Natural killer cell (primary cell): ENCODE measurements at regions not wholly inside any gene's neighbourhood (a gene's known extent, or its start where the extent isn't known, plus 50 kb on each side); places are given as distances from the start of the nearest gene placed in this dataset.

ENCODE experiments used
- ATAC-seq, 3 donors: fragments of 150-1000 bp in 2 of 3; fragments of 200-7000 bp in 1 of 3; cut with Tn5 transposase; 1 replicate in 1 of 3; 2 replicates in 2 of 3; pipeline ENCODE4 v1.10.0; 2021; ENCODE audit warnings: mild to moderate bottlenecking in 2 of 3, moderate library complexity in 2 of 3
- DNase-seq, 2 donors: peaks; one replicate each; pipeline versions ENCODE4 v3.0.0 to v3.0.0-alpha.2; 2013 to 2021; ENCODE audit warnings: mixed read lengths in 1 of 2
- H3K27ac ChIP-seq: one replicate; pipeline ENCODE4 v1.5.1; 2013; ENCODE audit warnings: mild to moderate bottlenecking, low read length
- H3K27me3 ChIP-seq: one replicate; pipeline ENCODE4 v1.6.1; 2013; ENCODE audit warnings: low read length; ENCODE audit not compliant: control insufficient read depth, insufficient read depth
- H3K36me3 ChIP-seq: one replicate; pipeline ENCODE4 v1.6.1; 2013; ENCODE audit warnings: low read length; ENCODE audit not compliant: control insufficient read depth, insufficient read depth
- H3K4me1 ChIP-seq: one replicate; pipeline ENCODE4 v1.6.1; 2013; ENCODE audit warnings: low read length; ENCODE audit not compliant: control insufficient read depth, insufficient read depth
- H3K4me3 ChIP-seq: one replicate; pipeline ENCODE4 v1.5.1; 2013; ENCODE audit warnings: low read length
- H3K9me3 ChIP-seq: one replicate; pipeline ENCODE4 v1.6.1; 2013; ENCODE audit warnings: low read length; ENCODE audit not compliant: control insufficient read depth, insufficient read depth
- H3K27ac Mint-ChIP-seq, 2 donors: one replicate each; pipeline ENCODE4 v1.8.0; 2022; ENCODE audit warnings: mild to moderate bottlenecking in 2 of 2, mixed read lengths in 2 of 2, moderate library complexity in 1 of 2
- H3K27me3 Mint-ChIP-seq, 2 donors: one replicate each; pipeline ENCODE4 v1.8.0; 2022; ENCODE audit warnings: low read depth in 2 of 2, mixed read lengths in 2 of 2
- H3K36me3 Mint-ChIP-seq: one replicate; pipeline ENCODE4 v1.8.0; 2022; ENCODE audit warnings: mixed read lengths
- H3K4me1 Mint-ChIP-seq, 2 donors: one replicate each; pipeline ENCODE4 v1.8.0; 2022; ENCODE audit warnings: mixed read lengths in 2 of 2
- H3K4me3 Mint-ChIP-seq: one replicate; pipeline ENCODE4 v1.8.0; 2022; ENCODE audit warnings: mild to moderate bottlenecking, moderate library complexity, mixed read lengths
- H3K9me3 Mint-ChIP-seq, 2 donors: one replicate each; pipeline ENCODE4 v1.8.0; 2022; ENCODE audit warnings: mixed read lengths in 2 of 2
- CTCF ChIP-seq: fragments of 200-600 bp; IDR thresholded peaks from one replicate; pipeline ENCODE4 v1.8.0; 2022; ENCODE audit warnings: antibody characterized with exemption
- WGBS: methylation state at CpG from one replicate; pipeline ENCODE4 v1.1.7; 2013; ENCODE audit warnings: missing lambda C conversion rate; ENCODE audit not compliant: insufficient coverage; 5-methylcytosine and 5-hydroxymethylcytosine counted together
- intact Hi-C: fragments of 100-400 bp; cut with micrococcal nuclease; formaldehyde crosslinking; loops from one replicate; pipeline ENCODE4 v1.14.2; 2022

GRCh38 chr2:4381049-4381448, 677.7 kb downstream of the DCDC2C start:
- H3K9me3 Mint-ChIP-seq: peaks cover 9 to 10% of the 10 kb centered on the region in 2 donors
- H3K36me3 ChIP-seq: no peaks in the 10 kb centered on the region

GRCh38 chr2:4381773-4382172, 678.4 kb downstream of the DCDC2C start:
- Mint-ChIP-seq H3K4me3 (no peak overlapping the region), H3K27me3 (no peaks in the 10 kb centered on the region), H3K27ac (no peak overlapping the region), H3K36me3 (peaks cover 7% of the 10 kb centered on the region), H3K4me1 (no peaks in the 10 kb centered on the region), H3K9me3 (peaks cover 5 to 8% of the 10 kb centered on the region in 2 donors)
- Histone ChIP-seq H3K9me3 (peaks cover 9% of the 10 kb centered on the region), H3K27me3 (no peaks in the 10 kb centered on the region), H3K36me3 (no peaks in the 10 kb centered on the region), H3K27ac (no peak overlapping the region), H3K4me3 (no peak overlapping the region), H3K4me1 (no peaks in the 10 kb centered on the region)
- no peak for ATAC-seq
- no peak for TF ChIP-seq CTCF
- intact Hi-C loops: no loop called here
- WGBS: 100% methylated on average over 1 of the region's 3 CpGs
- DNase-seq: no peak

More at GRCh38 chr2:4381049-4381448, 677.7 kb downstream of the DCDC2C start:
- Histone ChIP-seq H3K27ac (no peak overlapping the region), H3K4me1 (no peaks in the 10 kb centered on the region), H3K4me3 (no peak overlapping the region), H3K9me3 (peaks cover 9% of the 10 kb centered on the region), H3K27me3 (no peaks in the 10 kb centered on the region)
- WGBS: 35% methylated on average over 5 of the region's 5 CpGs
- Mint-ChIP-seq H3K36me3 (no peaks in the 10 kb centered on the region), H3K27me3 (no peaks in the 10 kb centered on the region), H3K27ac (no peak overlapping the region), H3K4me1 (no peaks in the 10 kb centered on the region), H3K4me3 (no peak overlapping the region)
- DNase-seq: no peak
- intact Hi-C loops: no loop called here
- ATAC-seq: no peak
- TF ChIP-seq CTCF: no peak

GRCh38 chr2:4391013-4391412, 687.6 kb downstream of the DCDC2C start:
- no peak for ATAC-seq
- no peak for DNase-seq
- H3K27me3 Mint-ChIP-seq: no peaks in the 10 kb centered on the region
- H3K36me3 Mint-ChIP-seq: peaks cover 25% of the 10 kb centered on the region
- peaks cover 16 to 28% of the 10 kb centered on the region in 2 donors for H3K9me3 Mint-ChIP-seq
- Histone ChIP-seq H3K9me3 (peaks cover 15% of the 10 kb centered on the region), H3K27ac (no peak overlapping the region), H3K4me3 (no peak overlapping the region), H3K4me1 (no peaks in the 10 kb centered on the region), H3K27me3 (no peaks in the 10 kb centered on the region), H3K36me3 (no peaks in the 10 kb centered on the region)
- H3K4me3 Mint-ChIP-seq: no peak overlapping the region
- no peaks in the 10 kb centered on the region for H3K4me1 Mint-ChIP-seq
- intact Hi-C loops: no loop called here
- 61% methylated on average over 3 of the region's 3 CpGs for WGBS
- TF ChIP-seq CTCF: no peak
- H3K27ac Mint-ChIP-seq: no peak overlapping the region

- no peak for DNase-seq
- no peaks in the 10 kb centered on the region for H3K4me1 Mint-ChIP-seq
- no peak overlapping the region for H3K4me3 Mint-ChIP-seq
- ATAC-seq: no peak
- H3K27me3 ChIP-seq: no peaks in the 10 kb centered on the region
- no peak overlapping the region for H3K27ac ChIP-seq
- H3K9me3 ChIP-seq: peaks cover 6% of the 10 kb centered on the region
- H3K36me3 Mint-ChIP-seq: no peaks in the 10 kb centered on the region
- H3K4me3 ChIP-seq: no peak overlapping the region
- 85% methylated on average over 9 of the region's 10 CpGs for WGBS
- H3K9me3 Mint-ChIP-seq: peaks cover 7 to 11% of the 10 kb centered on the region in 2 donors
- no peaks in the 10 kb centered on the region for H3K36me3 ChIP-seq
- H3K27me3 Mint-ChIP-seq: no peaks in the 10 kb centered on the region
- no peak for TF ChIP-seq CTCF
- no peak overlapping the region for H3K27ac Mint-ChIP-seq
- no peaks in the 10 kb centered on the region for H3K4me1 ChIP-seq
- intact Hi-C loops: no loop called here
Measured at GRCh38 chr2:4404363-4404762, 701.0 kb downstream of the DCDC2C start.
